ENCODE measurements at regions not wholly inside any gene's neighbourhood (a gene's known extent, or its start where the extent isn't known, plus 50 kb on each side); places are given as distances from the start of the nearest gene placed in this dataset.
"Not testable (repeated sequence)": the region's sequence is repeated elsewhere in the genome, so short reads cannot be mapped to it uniquely, and the experiment has no call there.

GRCh38 chr3:140794507-140794906, 116.6 kb downstream of the TRIM42 start:
- no peak for FAIRE-seq
- ATAC-seq: no peak
- WGBS (ENCODE audit: low lambda C conversion rate): 6% methylated on average over 3 of the region's 3 CpGs
- Histone ChIP-seq H3K79me2 (ENCODE audit: insufficient read depth, low read length) (no peaks in the 10 kb centered on the region), H3K27me3 (ENCODE audit: control insufficient read depth in 1 of 2, insufficient read depth in 2 of 2, low read length in 2 of 2) (no peaks in the 10 kb centered on the region), H3K4me2 (ENCODE audit: low read depth, low read length) (no peak overlapping the region), H4K20me1 (ENCODE audit: insufficient read depth, low read length) (no peaks in the 10 kb centered on the region), H3K27ac (ENCODE audit: extremely low read length, insufficient read depth, low read length) (no peak overlapping the region), H3K9ac (ENCODE audit: insufficient read depth, low read depth, low read length) (no peak overlapping the region), H3K36me3 (replicated peaks in 1 of 2; ENCODE audit: control insufficient read depth in 1 of 2, insufficient read depth in 2 of 2, low read length in 2 of 2) (no peaks in the 10 kb centered on the region), H2AFZ (ENCODE audit: low read length) (no peak overlapping the region), H3K4me1 (ENCODE audit: insufficient read depth, low read length) (no peaks in the 10 kb centered on the region), H3K4me3 (replicated peaks in 1 of 3; ENCODE audit: insufficient read depth in 1 of 3, low read depth in 2 of 3, low read length in 3 of 3) (no peak overlapping the region), H3K9me3 (ENCODE audit: low read length) (peaks cover 10% of the 10 kb centered on the region)
- TF ChIP-seq PRMT3 (CRISPR knock-in tag; IDR thresholded peaks at IDR 0.05; ENCODE audit: borderline replicate concordance, low read depth) (no peak), ZNF484 (CRISPR knock-in tag; IDR thresholded peaks at IDR 0.05; ENCODE audit: borderline replicate concordance, low read depth) (no peak)
- CTCF ChIA-PET (ENCODE audit: low intra/inter-chr PET ratio, low total read pairs): no interaction called here
- intact Hi-C loops (cut with micrococcal nuclease; ENCODE audit: unreplicated experiment) (no loop called here), in situ Hi-C loops (cut with HindIII; ENCODE audit: extremely low pct_ligation_motif_present, low pct_unique_long_range_greater_than_20kb) (no loop called here)
- no TSS peak for BruUV-seq (replicated peaks)
- POLR2A ChIA-PET: no interaction called here
- no peak for DNase-seq (ENCODE audit: low spot score)

- H3K9me3 ChIP-seq (ENCODE audit: low read length); intact Hi-C loops (cut with micrococcal nuclease; ENCODE audit: unreplicated experiment); FAIRE-seq; POLR2A ChIA-PET; H3K27me3 ChIP-seq (ENCODE audit: control insufficient read depth in 1 of 2, insufficient read depth in 2 of 2, low read length in 2 of 2); ATAC-seq; DNase-seq (ENCODE audit: low spot score); H3K4me1 ChIP-seq (ENCODE audit: insufficient read depth, low read length); H3K4me3 ChIP-seq (replicated peaks in 1 of 3; ENCODE audit: insufficient read depth in 1 of 3, low read depth in 2 of 3, low read length in 3 of 3); H3K4me2 ChIP-seq (ENCODE audit: low read depth, low read length); H2AFZ ChIP-seq (ENCODE audit: low read length); in situ Hi-C loops (cut with HindIII; ENCODE audit: extremely low pct_ligation_motif_present, low pct_unique_long_range_greater_than_20kb); H3K36me3 ChIP-seq (replicated peaks in 1 of 2; ENCODE audit: control insufficient read depth in 1 of 2, insufficient read depth in 2 of 2, low read length in 2 of 2); H4K20me1 ChIP-seq (ENCODE audit: insufficient read depth, low read length); H3K27ac ChIP-seq (ENCODE audit: extremely low read length, insufficient read depth, low read length); CTCF ChIA-PET (ENCODE audit: low intra/inter-chr PET ratio, low total read pairs); BruUV-seq (replicated peaks); H3K9ac ChIP-seq (ENCODE audit: insufficient read depth, low read depth, low read length); H3K79me2 ChIP-seq (ENCODE audit: insufficient read depth, low read length); TF ChIP-seq FOXA1 (IDR thresholded peaks at IDR 0.05): not testable (repeated sequence)
- no CpG with 5 or more reads among the region's 1 CpG for WGBS (ENCODE audit: low lambda C conversion rate)
- TF ChIP-seq FOXA1 (CRISPR knock-in tag; IDR thresholded peaks at IDR 0.05): 0 out of 2 replicates have a peak, but pooled peaks have one; percentile 23
Measured at GRCh38 chr3:140802898-140803297, 125.0 kb downstream of the TRIM42 start.
